ENCODE measurements at regions not wholly inside any gene's neighbourhood (a gene's known extent, or its start where the extent isn't known, plus 50 kb on each side); places are given as distances from the start of the nearest gene placed in this dataset.

- TF ChIP-seq CTCF (IDR thresholded peaks at IDR 0.05) (no peak), POLR2A (IDR thresholded peaks at IDR 0.05) (no peak)
Observed at GRCh38 chr1:81407000-81407821, 393.5 kb upstream of the ADGRL2 start.

All from sigmoid colon (tissue), 3 donors.